ENCODE measurements at regions not wholly inside any gene's neighbourhood (a gene's known extent, or its start where the extent isn't known, plus 50 kb on each side); places are given as distances from the start of the nearest gene placed in this dataset.
"Not testable (repeated sequence)": the region's sequence is repeated elsewhere in the genome, so short reads cannot be mapped to it uniquely, and the experiment has no call there.

DNA sequence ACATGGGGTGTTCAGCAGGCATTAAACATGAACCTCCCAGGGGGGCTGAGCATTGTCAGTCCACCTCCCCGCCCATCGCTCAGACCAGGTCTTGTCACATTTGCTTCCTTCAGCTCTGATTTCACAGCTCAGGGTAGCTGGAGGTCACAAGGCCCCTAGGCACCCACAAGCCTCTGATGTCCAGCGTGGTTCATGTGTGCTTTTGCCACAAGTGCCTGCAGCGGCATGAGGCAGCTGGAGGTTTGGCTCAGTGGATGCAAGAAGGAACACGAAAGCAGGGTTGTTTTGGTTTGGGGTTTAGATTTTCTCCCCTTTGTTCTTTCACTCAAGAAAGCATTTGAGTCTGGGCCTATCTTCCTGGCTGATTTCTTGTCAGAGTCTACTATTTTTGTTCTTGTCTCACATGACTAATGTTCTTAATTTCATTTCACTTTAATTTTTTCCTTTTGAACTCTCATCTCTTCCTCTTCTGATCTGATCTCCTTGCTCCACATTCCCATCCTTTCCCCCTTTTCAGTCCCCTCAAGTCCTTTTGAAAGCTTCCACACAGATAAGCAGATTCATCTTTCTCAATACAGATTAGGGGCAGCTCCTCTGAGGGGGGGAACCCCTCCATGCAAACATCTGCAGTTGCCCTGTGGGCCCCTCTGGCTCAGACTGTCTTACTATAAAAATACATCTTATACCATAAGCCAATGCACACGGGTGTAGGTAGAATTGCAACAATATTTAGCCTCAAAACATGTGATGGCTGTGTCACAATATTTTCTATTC is 68.1 kb upstream of the CEP85L start:
- DNase-seq (ENCODE audit: low read depth in 4 of 4, low spot score in 1 of 4), result no peak

DNA sequence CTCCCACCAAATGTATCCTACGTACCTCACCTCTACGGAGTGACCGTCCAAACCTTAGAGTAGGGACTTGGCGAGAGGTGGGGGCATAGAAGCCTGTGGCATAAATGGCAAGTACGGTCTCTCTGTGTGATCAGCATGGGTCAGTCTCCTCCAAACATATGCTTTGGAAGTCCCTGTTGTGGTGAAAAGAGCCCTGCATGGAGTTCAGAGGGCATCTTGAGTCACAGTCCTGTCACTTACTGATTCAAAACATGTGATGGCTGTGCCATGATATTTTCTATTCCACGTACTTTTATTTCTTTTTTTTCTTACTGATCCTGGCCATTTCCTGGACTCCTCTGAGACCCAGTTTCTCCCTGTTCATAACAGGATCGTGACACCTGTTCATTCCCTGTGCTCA is 67.5 kb upstream of the CEP85L start:
- no peak for DNase-seq (ENCODE audit: low read depth in 4 of 4, low spot score in 1 of 4)

DNA sequence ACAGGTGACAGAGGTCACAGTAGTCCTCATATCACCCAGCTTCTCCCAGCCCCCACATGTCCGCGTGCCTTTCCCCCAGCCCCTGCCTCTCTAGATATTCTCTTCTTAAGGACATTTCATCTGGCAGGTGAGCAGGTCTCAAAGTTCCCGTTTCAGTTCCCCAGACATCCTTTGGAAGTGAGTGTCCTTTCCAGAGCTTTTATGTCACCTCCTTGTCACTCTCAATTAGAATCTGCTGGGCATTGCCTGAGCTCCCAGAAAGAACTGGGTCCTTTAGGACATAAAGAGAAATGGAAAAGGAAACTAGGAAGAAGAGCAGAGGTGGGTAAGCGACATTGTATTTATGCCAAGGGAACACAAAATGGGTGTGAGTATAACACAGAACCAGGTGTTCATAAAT is 66.9 kb upstream of the CEP85L start:
- DNase-seq (ENCODE audit: low read depth in 4 of 4, low spot score in 1 of 4), result no peak

DNA sequence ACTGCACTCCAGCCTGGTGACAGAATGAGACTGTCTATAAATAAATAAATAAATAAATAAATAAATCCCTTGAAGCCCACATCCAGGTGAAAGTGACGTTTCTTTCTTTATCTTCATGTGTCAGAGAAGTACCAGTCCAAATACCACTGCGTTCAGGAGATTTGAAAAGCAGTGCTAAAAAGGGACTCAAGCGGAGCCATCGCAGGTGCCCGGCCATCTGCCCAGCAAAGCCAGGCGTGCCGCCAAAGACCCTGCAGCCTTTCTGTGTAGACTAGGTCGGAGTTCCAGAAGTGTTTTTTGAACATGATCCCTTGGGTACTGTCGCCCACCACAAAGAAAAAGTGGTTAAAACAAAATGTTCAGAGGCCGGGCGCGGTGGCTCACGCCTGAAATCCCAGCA is 65.7 kb upstream of the CEP85L start:
- DNase-seq (ENCODE audit: low read depth in 4 of 4, low spot score in 1 of 4), result no peak

DNA sequence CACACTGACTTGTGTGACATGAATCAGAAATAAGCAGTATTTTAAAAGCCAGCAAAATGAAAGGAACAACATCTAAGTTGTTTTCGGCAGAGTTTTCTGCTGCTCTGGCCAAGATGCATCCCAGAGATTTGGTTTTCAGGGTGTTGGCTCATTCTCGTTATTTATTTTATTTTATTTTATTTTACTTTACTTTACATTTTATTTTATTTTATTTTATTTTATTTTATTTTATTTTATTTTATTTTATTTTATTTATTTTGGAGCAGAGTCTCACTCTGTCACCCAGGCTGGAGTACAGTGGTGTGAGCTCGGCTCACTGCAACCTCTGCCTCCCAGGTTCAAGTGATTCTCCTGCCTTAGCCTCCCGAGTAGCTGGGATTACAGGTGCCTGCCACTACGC is 64.5 kb upstream of the CEP85L start:
- DNase-seq (ENCODE audit: low read depth in 4 of 4, low spot score in 1 of 4), result not testable (repeated sequence)

DNA sequence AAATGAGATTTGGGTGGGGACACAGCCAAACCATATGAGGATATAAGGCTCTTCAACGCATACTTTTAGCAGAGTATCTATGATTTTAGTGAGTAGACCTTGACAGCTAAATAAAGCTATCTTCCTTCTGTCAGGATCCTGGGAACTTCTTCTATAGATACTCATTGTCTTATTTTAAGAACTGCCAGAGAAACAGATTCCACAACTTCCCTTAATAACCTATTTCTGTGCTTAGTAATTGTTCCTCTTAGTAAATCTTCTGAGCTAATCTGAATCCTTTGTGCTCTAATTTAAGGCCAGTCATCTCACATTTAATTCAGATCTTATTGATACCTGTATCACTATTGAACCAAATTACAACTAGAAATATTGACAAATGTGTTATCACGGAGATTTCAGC is 64.0 kb upstream of the CEP85L start:
- no peak for DNase-seq (ENCODE audit: low read depth in 4 of 4, low spot score in 1 of 4)

DNA sequence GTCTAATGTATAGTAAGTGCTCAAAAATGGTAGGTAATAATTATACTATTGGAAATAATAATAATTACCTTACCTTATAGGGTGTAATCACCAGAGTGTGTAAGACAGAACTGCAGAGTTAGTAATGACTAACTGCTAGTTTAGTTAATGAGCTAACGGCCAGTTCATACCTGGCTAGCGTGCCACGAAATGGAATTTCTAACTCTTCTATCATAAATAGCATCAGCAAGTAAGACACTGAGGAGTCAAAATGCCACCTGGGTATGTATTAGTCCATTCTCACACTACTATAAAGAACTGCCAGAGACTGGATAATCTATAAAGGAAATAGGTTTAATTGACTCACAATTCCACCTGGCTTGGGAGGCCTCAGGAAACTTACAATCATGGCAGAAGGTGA is 63.4 kb upstream of the CEP85L start:
- no peak for DNase-seq (ENCODE audit: low read depth in 4 of 4, low spot score in 1 of 4)

DNA sequence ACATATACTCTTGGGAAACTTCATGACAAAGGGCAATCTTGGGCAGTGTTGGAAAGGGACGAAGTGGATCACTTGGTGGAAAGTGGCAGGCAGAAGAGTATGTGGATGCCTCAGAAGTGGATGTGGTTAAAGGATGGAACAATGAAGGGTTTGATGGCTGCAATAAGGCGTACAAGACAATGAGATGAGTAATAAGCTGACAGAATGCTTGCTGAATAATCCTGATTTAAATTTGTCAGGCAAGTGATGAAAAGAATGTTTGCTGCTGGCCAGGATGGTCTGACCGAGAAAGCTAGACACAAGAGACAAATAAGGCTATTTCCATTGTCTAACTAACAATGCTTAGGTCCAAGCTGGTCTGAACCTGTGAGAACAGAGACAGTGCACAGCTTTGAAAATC is 61.6 kb upstream of the CEP85L start:
- no peak for DNase-seq (ENCODE audit: low read depth in 4 of 4, low spot score in 1 of 4)

DNA sequence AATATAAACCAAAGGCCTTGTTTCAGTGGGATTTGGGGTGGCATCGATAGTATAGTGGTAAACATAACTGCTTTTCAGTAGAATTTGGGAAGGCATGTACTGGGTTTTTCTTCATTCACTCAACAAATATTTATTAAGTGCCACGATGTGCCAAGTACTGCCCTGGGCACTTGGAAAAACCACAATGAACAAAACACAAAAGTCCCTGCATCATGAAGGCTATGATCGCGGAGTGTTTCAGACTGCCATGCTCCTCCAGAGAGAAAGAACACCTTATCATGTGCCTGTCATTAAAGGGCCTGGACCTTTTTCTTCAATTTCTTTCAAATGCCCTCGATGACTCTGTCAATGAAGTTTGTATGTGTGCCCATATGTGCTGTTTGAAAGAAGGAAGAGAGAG is 59.2 kb upstream of the CEP85L start:
- no peak for DNase-seq (ENCODE audit: low read depth in 4 of 4, low spot score in 1 of 4)

DNA sequence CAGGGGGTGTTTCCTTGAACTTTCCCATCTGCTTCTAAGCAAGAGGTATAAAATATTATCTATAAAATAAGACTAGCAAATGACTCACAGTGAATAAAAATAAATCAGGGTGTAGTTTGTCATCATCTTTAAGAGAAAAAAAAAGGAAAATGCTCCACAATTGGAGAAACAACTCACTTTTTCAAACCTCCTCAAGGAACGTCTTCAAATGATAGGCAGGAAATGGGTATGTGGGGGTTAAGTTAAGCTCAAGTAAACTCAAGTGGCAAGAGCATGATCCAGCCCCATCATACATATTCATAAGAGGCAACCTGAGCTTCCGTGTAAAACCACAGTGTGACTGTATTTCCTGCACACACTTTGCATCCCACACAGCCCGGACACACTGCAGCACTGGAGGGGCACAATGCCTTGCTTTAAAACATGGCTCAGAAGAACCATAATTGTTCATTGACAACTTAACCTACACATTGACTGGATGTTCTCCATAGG is 58.5 kb upstream of the CEP85L start:
- DNase-seq (ENCODE audit: low read depth in 4 of 4, low spot score in 1 of 4), result peak; percentile 41 to 62 (median 47)

DNA sequence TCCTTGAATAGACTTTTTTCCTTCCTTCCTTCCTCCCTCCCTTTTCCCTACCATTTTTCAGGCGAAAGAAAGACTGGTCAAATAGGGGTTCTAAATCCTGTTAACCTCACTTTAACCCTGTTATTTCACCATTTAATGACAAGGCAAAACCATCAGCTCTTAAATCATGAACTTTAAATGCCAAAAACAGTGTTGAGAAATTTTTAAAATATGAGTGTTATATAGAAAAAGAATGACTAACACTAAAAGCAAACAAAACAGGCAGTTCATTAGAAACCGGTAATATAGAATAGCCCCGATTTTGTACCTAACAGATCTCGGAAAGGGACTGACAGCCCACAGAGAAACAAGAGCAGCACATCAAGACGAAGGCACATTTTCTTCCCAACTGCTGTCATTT is 57.4 kb upstream of the CEP85L start:
- DNase-seq (ENCODE audit: low read depth in 4 of 4, low spot score in 1 of 4), result no peak

DNA sequence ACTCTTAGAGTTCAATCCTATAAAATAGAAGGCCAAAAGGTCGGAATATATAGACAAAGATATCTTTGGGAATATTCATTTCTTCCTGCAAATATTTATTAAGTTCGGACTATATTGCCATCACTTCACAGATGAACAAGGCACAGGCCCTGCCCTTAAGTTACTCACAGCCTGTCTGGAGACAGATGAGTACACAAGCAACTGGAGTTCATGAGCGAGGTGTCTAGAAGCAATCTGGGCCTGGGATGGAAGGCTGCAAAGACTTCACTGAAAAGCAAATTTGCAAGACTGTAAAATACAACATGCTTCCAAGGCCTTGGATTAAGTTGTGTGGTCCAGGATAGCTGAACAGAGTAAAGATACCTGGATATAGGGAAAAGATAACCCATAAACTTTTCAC is 56.7 kb upstream of the CEP85L start:
- DNase-seq (ENCODE audit: low read depth in 4 of 4, low spot score in 1 of 4), result no peak

DNA sequence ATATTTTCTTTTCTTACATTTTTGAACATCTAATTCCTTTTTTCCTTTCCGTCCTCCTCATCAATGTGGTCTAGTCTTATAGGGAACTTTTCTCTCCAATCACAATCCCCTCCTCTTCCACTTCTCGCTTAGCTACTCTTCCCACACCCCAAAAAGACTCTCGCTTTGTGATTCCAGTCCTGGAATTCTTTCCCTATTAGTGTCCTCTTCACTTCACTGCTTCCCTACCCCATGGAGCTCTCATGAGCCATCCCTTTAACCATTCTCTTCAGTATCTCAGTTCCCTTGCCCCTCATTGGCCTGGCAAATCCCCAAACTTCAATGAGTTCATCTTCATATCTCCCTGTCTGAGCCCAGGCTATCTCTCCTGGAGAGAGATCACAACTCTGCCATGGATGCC is 55.3 kb upstream of the CEP85L start:
- no peak for DNase-seq (ENCODE audit: low read depth in 4 of 4, low spot score in 1 of 4)

DNA sequence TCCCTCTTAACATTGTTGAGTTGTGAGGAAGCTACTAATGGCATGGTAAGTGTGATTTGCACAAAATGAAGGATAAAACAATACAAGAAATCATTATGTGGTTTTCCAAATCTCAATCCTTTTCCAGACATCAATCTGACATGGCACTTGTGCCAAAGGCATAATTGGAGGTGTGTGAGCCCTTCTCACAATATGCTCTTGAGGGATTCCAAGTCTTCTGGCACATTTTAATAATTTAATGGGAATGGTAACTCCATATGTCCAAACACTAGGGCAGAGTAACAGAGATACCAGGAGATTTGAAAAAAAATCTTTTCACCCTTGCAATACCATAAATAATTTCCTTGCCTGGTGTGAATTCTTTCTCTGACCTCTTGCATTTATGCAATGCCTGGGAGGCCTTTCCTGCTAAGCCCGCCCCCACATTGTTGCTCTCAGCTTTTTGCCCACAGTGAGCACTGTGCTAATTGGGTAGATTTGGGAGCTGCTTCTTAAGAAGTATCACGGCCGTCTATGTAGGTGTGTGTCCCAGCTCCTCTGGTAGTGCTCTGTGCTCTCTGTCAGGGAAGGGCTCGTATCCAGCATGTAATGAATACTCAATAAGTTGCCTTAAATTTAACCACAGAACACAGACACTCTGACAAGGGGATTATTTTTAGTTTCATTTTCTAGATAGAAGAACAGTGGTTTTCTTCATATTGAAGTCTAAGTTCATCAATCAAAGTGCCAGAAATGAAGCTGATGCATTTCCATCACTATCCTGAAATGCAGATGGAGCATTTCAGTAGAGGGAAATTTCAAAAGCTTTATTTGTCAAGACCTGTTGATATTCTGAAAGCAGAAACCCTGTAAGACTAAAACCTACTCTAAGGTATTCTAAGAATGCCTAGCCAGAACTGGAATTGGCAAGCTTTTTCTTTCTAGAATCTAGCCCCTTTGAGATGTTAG is 54.4 kb upstream of the CEP85L start:
- DNase-seq (ENCODE audit: low read depth in 4 of 4, low spot score in 1 of 4), result no peak

DNA sequence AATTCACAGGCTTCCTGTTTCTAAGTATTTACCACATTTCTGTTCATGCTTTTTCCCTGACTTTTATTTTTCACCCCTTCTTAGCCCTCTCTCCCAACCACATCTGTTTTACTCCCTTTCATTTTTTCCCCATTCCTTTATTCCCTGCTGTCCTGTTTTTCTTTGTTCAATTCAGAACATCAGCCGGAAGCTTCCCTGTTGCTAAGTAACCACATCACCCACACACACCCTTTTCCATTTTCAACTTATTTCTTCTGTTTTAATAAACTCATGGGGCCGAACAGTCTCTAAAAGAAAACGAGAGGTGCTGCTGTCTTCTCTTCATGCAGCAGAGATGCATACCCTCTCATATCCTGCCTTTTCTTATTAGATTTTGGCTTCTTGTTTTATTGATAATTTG is 53.5 kb upstream of the CEP85L start:
- no peak for DNase-seq (ENCODE audit: low read depth in 4 of 4, low spot score in 1 of 4)

DNA sequence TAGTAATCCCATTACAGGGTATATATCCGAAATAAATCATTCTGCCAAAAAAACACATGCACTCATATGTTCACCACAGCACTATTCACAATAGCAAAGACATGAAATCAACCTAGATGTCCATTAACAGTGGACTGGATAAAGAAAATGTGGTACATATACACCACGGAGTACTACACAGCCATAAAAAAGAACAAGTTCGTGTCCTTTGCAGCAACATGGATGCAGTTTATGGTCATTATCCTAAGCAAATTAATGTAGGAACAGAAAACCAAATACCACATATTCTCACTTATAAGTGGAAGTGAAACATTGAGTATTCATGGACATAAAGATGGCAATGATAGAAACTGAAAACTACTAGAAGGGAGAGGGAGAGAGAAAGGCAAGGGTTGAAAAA is 49.9 kb upstream of the CEP85L start:
- DNase-seq (ENCODE audit: low read depth in 4 of 4, low spot score in 1 of 4), result not testable (repeated sequence)

Measured in stimulated activated CD4-positive, alpha-beta T cell treated with anti-CD3 and anti-CD28 coated beads, Interleukin-1b, Interleukin-23, amount 100 ng/mL, for 24 hours (primary cell).